WTC11 (cell line): ENCODE measurements at regions not wholly inside any gene's neighbourhood (a gene's known extent, or its start where the extent isn't known, plus 50 kb on each side); places are given as distances from the start of the nearest gene placed in this dataset.

Experiments used
- JAZF1 ChIP-seq: fragments of 250-450 bp; sonication (Bioruptor Pico); IDR thresholded peaks from 2 replicates; pipeline ENCODE4 v1.9.0; 2021; ENCODE audit warnings: moderate library complexity, mild to moderate bottlenecking, inconsistent platforms
- NFE2L1 ChIP-seq: sonication (generic); formaldehyde crosslinking; IDR thresholded peaks from 2 replicates; pipeline ENCODE4 v1.8.1; 2023; ENCODE audit warnings: missing genetic modification reagents
- SP1 ChIP-seq: sonication (generic); formaldehyde crosslinking; conservative IDR thresholded peaks from 2 replicates; pipeline ENCODE4 v1.8.1; 2022; ENCODE audit warnings: missing genetic modification reagents
- TEAD4 ChIP-seq: sonication (generic); formaldehyde crosslinking; IDR thresholded peaks from 2 replicates; pipeline ENCODE4 v1.8.0; 2022; ENCODE audit warnings: mild to moderate bottlenecking, missing genetic modification reagents
- TF ChIP-seq, protein P1 (sequence below): fragments of 200-600 bp; IDR thresholded peaks from 2 replicates; pipeline ENCODE4 v1.8.0; 2022; ENCODE audit warnings: antibody characterized with exemption

DNA sequence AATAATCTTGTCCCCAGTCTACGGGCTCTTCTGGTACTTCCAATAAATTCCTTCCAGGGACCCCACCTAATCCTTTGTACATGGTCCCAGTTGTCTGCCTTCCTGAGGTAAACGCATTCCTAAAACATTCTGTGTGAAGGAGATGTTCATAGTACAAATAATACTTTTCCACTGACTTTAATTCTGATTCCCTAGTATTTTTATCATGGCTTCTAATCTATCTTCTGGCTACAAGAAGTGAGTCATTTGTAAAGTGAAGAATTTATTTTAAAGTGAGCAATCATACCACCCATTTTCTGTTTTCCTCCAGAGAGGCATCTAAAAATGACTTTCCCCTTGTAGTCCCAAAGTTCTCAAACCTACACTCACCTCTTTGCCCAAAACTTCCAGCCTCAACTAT lies 65.9 kb upstream of the NUDT4 start:
- TF ChIP-seq NFE2L1 (CRISPR knock-in tag): no peak
- TF ChIP-seq JAZF1 (CRISPR knock-in tag): no peak
- TF ChIP-seq TEAD4: no peak
- TF ChIP-seq, protein P1, sequence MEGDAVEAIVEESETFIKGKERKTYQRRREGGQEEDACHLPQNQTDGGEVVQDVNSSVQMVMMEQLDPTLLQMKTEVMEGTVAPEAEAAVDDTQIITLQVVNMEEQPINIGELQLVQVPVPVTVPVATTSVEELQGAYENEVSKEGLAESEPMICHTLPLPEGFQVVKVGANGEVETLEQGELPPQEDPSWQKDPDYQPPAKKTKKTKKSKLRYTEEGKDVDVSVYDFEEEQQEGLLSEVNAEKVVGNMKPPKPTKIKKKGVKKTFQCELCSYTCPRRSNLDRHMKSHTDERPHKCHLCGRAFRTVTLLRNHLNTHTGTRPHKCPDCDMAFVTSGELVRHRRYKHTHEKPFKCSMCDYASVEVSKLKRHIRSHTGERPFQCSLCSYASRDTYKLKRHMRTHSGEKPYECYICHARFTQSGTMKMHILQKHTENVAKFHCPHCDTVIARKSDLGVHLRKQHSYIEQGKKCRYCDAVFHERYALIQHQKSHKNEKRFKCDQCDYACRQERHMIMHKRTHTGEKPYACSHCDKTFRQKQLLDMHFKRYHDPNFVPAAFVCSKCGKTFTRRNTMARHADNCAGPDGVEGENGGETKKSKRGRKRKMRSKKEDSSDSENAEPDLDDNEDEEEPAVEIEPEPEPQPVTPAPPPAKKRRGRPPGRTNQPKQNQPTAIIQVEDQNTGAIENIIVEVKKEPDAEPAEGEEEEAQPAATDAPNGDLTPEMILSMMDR: no peak
- no peak for TF ChIP-seq SP1 (CRISPR knock-in tag)
